ENCODE measurements at regions not wholly inside any gene's neighbourhood (a gene's known extent, or its start where the extent isn't known, plus 50 kb on each side); places are given as distances from the start of the nearest gene placed in this dataset.
"Not testable (repeated sequence)": the region's sequence is repeated elsewhere in the genome, so short reads cannot be mapped to it uniquely, and the experiment has no call there.

DNA sequence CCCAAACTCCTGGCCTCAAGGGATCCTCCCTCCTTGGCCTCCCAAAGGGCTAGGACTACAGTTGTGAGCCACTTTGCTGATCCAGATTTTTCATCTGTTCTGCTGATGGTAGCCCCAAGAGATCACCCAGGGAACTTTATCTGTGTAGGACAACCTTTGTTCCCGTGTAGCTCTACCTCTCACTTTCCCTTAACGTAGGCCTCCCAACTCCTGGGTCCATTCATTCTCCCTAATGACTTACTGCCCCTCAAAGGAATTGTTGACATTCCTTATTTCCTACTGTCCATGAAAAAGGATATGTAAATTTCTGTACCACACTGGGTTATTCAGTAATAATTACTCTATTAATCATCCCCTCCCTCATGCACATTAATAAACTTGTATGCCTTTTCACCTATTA, 51.0 kb upstream of the PHF24 start:
- DNase-seq: no peak

DNA sequence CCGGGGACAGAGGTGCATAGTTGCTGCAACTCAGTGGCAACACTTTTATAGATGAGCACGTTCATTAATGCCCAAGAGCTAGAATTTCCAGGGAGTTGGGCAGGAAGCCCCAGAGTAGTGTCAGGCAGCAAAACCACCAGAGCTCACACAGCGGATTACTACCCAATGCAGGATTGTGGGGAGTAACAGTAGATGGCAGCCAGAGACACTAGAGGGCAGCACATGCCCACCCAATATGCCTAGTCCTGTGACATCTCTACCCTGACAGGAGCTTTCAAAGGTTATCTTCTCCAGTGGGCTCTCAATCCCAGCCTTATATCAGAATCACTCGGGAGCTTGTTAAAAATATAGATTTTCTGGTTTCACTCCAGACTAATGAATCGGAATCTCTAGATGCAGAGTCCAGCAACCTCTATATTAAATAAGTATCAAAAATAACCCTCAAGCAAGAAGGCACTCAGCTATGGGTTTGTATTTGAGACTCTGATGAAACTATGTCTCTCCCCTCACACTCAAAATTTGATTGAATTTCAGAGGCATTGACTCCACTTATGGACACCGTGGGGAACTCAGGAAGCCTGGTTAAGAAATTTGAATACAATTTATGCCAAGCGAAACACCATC, 58.4 kb upstream of the PHF24 start:
- DNase-seq: peak; percentile 81

DNA sequence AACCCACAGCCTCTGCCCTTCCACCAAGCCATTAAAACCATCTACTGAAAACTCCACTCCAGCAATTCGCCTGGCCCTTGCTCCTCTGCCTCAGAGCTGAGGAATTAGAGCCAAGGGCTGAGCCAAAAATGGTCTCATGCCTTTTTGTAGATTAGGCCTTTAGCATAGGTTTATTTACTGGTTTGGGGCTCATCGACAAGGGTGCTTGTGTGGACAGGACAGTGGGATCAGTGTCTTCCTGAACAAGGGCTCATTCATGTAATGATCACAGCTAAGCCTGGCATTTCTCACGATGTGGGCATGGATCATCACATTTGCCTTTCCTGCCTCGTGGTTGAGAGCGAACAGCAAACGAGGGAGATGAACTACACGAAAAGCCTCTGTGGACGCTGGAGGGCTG, 59.2 kb upstream of the PHF24 start:
- DNase-seq: no peak

DNA sequence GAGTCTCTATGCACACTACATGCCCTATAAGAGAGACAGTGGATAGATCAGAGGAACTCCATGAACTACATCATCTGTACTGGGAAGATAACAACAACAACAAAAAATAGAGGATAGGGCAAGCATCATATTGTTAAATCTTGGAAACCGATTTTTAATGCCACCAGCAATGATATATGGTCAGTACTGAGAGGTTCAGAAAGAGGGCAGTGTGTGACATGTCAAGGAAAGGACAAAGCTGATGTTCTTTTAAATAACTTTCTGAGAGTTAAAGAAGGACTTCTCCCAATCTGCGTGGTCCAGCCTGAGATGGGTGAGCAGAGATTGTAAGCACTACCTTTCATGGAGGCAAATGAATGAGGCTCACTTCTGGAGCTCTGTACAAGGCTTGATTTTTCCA, 62.0 kb upstream of the PHF24 start:
- DNase-seq: no peak

- no peak for DNase-seq
Observed at GRCh38 chr9:34892886-34893285, 65.2 kb upstream of the PHF24 start.

- no peak for DNase-seq
Observed at GRCh38 chr9:34891386-34891785, 66.7 kb upstream of the PHF24 start.

DNA sequence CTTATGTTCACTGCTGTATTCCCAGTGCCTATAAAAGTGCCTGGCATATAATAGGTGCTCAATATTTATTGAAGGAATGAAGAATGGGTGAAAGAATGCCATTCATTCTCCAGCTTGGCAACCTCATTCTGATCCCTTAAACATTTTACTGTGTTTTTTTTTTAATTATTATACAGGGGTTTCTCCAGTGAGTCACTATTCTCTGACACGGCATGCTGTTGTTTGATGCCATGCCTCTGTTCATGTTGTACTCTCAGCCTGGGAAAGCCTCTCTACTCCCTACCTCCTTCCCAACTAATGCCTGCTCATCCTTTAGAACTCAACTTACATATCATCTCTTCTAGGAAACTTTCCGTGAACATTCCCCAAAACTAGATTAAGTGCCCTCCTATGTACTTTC, 70.2 kb upstream of the PHF24 start:
- no peak for DNase-seq

- peak; percentile 22 for DNase-seq
Observed at GRCh38 chr9:34884747-34885189, 73.3 kb upstream of the PHF24 start.

DNA sequence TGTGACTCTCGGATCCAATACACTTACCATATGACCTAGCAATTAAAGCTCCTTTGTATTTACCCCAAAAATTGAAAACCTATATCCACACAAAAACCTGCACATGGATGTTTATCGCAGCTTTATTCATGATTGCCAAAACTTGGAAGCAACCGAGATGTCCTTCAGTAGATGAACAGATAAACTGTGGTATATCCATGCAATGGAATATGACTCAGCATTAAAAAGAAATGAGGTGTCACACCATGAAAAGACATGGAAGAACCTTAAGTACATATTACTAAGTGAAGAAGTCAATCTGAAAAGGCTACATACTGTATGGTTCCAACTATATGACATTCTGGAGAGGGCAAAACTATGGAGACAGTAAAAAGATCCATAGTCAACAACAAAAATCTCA, 82.0 kb upstream of the PHF24 start:
- DNase-seq: no peak

DNA sequence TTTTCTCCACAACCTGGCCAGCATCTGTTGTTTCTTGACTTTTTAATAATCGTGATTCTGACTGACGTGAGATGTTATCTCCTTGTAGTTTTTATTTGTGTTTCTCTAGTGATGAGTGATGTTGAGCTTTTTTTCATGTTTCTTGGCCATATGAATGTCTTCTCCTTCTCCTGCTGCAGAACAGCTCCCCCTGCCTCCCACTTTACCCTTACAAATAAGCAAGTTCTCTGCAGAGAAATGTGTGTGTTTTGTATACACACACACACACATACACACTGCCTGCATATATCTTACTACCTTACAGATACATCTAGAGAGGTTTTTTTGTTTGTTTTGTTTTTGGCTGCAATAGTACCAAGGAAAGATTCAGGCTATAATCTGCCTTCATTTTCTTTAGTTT, 88.7 kb upstream of the PHF24 start:
- DNase-seq: no peak

GRCh38 chr9:34866614-34867013, 91.5 kb upstream of the PHF24 start:
- DNase-seq: no peak

DNA sequence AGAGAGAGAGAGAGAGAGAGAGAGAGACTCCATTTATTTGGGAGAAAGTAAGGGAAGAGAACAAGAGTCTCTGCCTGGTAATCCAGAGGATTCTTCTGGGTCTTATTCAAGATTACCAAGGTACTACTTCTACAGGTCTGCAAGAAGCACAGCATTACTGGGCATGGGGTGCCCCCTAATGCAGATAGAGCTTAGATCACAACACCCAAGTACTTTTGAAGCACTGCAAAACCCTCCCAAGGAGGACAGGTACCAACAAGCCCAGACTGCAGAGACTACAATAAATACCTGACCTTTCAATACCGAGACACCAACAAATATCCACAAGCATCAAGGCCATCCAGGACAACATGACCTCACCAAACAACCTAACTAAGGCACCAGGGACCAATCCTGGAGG, 94.7 kb upstream of the PHF24 start:
- no peak for DNase-seq

GRCh38 chr9:34862836-34863235, 95.2 kb upstream of the PHF24 start:
- no peak for DNase-seq

GRCh38 chr9:34862043-34862442, 96.0 kb upstream of the PHF24 start:
- no peak for DNase-seq

DNA sequence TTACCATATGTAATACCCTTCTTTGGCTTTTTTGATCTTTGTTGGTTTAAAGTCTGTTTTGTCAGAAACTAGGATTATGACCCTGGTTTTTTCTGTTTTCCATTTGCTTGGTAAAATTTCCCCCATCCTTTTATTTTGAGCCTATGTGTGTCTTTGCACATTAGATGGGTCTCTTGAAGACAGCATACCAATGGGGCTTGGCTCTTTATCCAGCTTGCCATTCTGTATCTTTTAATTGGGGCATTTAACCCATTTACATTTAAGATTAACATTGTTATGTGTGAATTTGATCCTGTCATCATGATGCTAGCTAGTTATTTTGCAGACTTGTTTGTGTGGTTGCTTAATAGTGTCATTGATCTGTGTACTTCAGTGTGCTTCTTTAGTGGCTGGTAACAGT, 103.1 kb upstream of the PHF24 start:
- DNase-seq: not testable (repeated sequence)

DNA sequence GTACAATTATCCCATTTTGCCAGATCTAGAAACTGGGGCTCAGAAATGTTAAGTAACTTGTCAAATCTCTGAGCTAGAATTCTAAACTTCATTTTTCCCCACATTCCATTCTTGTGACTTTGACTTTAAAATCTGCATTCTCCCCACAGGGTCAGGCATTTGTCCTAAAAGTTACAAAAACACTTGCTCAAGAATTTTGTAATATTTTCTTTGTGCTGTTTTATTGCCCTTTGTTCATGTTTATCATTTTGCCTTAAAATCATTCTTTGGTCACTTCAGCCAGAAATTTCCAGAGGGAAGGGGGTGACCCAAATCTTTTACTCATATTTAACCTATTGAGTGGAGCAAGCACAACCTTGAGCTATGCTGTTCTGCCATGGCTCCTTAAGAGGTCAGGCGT, 120.1 kb upstream of the CCL21 start:
- DNase-seq: no peak

DNA sequence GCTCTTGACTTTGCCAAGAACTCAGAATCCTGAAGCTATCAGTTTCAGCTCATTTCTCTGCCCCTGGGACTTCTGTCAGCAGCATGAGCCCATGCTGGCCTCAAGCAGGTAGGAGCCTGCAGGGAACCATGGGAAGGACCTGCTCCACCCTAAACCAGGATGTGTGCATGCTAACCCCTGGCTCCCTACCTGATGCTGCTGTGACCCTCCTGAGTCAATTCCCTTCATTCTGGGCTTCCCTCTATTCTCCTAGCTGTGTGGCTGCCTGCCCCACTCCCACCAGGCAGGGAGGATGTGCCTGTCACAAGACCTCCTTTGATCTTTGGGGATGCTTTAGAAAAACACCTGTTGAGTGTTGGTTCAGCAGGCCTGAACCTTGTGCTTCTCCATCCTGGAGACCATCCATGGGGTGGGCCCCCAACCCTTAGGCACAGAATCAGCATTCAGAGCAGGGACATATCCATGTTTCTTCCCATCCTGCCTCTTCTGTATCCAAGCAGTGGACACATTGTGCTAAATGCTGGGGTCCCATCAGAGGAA, 117.1 kb upstream of the CCL21 start:
- no peak for DNase-seq

GRCh38 chr9:34825775-34826174, 115.8 kb upstream of the CCL21 start:
- no peak for DNase-seq

- no peak for DNase-seq
Observed at GRCh38 chr9:34823778-34824177, 113.8 kb upstream of the CCL21 start.

DNA sequence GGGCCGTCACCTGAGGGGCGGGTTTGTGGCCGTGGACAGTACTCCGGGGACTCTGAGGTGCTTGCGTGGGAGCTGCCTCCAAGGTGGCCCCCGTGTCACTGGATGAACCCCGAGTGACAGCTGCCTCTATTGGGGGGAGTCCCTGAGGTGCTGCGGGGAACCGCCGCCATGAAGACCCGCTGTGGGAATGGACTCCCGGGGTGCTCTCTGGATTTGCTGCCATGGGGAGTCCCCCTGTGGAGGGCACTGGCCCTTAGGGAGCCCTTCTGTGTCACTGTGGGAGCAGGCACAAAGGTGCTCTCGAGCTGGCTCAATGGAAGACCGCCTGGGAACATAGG, 100.2 kb upstream of the CCL21 start:
- no peak for DNase-seq

DNA sequence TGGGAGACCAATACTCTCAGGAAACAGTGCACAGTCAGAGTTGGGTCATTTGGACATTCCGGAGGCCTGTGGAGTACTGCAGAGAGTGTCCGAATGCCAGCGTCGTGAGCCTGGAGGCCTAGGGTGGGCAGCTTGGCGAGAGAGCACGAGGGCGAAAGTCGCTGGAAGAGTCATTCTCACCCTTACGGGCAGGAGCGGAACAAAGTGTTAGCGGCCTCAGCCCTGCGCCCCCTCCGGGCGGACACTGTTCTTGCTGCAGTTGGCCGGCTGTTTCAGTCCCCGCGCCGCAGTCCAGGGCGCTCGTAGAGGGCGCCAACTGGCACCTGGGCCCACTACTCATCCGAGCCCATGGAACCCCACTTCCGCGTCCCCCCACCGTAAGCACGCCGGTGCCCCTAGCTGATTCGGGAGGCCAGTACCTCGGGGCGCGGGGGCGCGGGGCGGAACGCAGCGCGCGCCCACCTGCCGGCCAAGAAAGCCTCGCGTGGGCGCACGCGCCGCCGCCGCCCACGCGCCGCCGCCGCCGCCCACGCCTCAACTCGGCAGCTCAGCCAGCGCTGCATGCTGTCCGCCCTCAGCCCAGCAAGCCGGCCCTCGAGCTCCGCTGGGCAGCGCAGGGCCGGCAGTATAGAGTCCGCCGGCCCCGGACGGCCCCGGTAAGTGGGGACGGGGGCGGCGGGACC, 99.7 kb upstream of the CCL21 start:
- no peak for DNase-seq

- DNase-seq: no peak
Observed at GRCh38 chr9:34802916-34803315, 93.0 kb upstream of the CCL21 start.

GRCh38 chr9:34797367-34797766, 87.4 kb upstream of the CCL21 start:
- DNase-seq: no peak

- no peak for DNase-seq
Observed at GRCh38 chr9:34796924-34797323, 87.0 kb upstream of the CCL21 start.

- no peak for DNase-seq
Observed at GRCh38 chr9:34793428-34793827, 83.5 kb upstream of the CCL21 start.
